DOHH2 (cell line): ENCODE measurements at regions not wholly inside any gene's neighbourhood (a gene's known extent, or its start where the extent isn't known, plus 50 kb on each side); places are given as distances from the start of the nearest gene placed in this dataset.
A peak's percentile ranks its signal among the peaks of the same experiment; 100 is the strongest.

Experiments used
- H3F3A ChIP-seq: fragments of 200-600 bp; sonication (generic), shearing (Covaris generic); 2 replicates; pipeline ENCODE4 v1.6.0; 2016; ENCODE audit warnings: antibody characterized with exemption, mild to moderate bottlenecking; ENCODE audit not compliant: control insufficient read depth, insufficient read depth
- H3K27ac ChIP-seq: fragments of 200-600 bp; sonication (generic); 2 replicates; pipeline ENCODE4 v1.5.1; 2014; ENCODE audit warnings: low read depth, mild to moderate bottlenecking, low read length, moderate library complexity
- H3K27me3 ChIP-seq: fragments of 200-600 bp; sonication (generic); 2 replicates; pipeline ENCODE4 v1.6.1; 2014; ENCODE audit warnings: mild to moderate bottlenecking, low read length, mixed read lengths; ENCODE audit not compliant: control insufficient read depth
- H3K36me3 ChIP-seq: fragments of 200-600 bp; sonication (generic); 2 replicates; pipeline ENCODE4 v1.6.1; 2014; ENCODE audit warnings: mild to moderate bottlenecking, low read length, moderate library complexity, mixed read lengths; ENCODE audit not compliant: control insufficient read depth
- H3K4me1 ChIP-seq: fragments of 200-600 bp; sonication (generic); 2 replicates; pipeline ENCODE4 v1.6.1; 2014; ENCODE audit warnings: mild to moderate bottlenecking, low read length, mixed read lengths; ENCODE audit not compliant: control insufficient read depth
- H3K4me2 ChIP-seq: fragments of 200-600 bp; sonication (generic); 2 replicates; pipeline ENCODE4 v1.6.0; 2014; ENCODE audit warnings: mild to moderate bottlenecking, low read length, moderate library complexity
- H3K4me3 ChIP-seq: fragments of 200-600 bp; sonication (generic); 2 replicates; pipeline ENCODE4 v1.5.1; 2014; ENCODE audit warnings: mild to moderate bottlenecking, low read length, mixed read lengths
- H3K79me2 ChIP-seq: fragments of 200-600 bp; sonication (generic); 2 replicates; pipeline ENCODE4 v1.6.1; 2014; ENCODE audit warnings: mild to moderate bottlenecking, low read length, mixed read lengths; ENCODE audit not compliant: control insufficient read depth
- H3K9me2 ChIP-seq: fragments of 200-600 bp; sonication (generic); replicated peaks from 2 replicates; pipeline ENCODE4 v1.6.1; 2014; ENCODE audit warnings: mild to moderate bottlenecking, low read length, mixed read lengths; ENCODE audit not compliant: control insufficient read depth
- H3K9me3 ChIP-seq: fragments of 200-600 bp; sonication (generic); 2 replicates; pipeline ENCODE4 v1.6.1; 2014; ENCODE audit warnings: antibody characterized with exemption, low read length, mixed read lengths; ENCODE audit not compliant: control insufficient read depth, insufficient read depth
- H4K20me1 ChIP-seq: fragments of 200-600 bp; sonication (generic); 2 replicates; pipeline ENCODE4 v1.6.0; 2014; ENCODE audit warnings: low read depth, mild to moderate bottlenecking, antibody characterized with exemption, low read length, moderate library complexity; ENCODE audit not compliant: control insufficient read depth, insufficient read depth
- EZH2phosphoT487 ChIP-seq: fragments of 200-600 bp; sonication (generic); IDR thresholded peaks from 2 replicates; pipeline ENCODE4 v1.6.1; 2017; ENCODE audit warnings: borderline replicate concordance, mild to moderate bottlenecking, antibody characterized with exemption, low read length, moderate library complexity, mixed read lengths
- TF ChIP-seq, protein P1 (sequence below): fragments of 200-600 bp; sonication (generic); IDR thresholded peaks from one replicate; pipeline ENCODE4 v1.5.1; 2014; ENCODE audit warnings: antibody characterized with exemption, mild to moderate bottlenecking, low read depth, low read length; ENCODE audit not compliant: poor library complexity, severe bottlenecking

DNA sequence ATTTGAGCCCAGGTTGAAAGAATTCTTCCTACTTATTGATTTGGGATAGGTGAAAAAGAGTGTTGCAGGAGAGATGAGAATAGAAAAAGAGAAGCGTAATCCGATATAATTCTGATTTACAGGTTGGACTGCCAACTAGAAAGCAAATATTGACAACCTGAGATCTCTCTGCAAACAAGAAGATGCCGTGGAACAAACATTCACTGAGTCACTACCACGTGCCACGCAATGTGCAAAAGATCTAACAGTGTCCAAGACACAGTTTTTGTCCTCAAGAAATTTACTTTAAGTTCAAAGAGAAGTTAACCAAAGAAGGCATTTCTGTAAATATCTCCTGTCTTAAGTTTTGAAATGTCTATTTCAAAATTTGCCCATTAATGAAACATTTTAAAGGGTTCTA is 578.0 kb upstream of the ARID1B start:
- Histone ChIP-seq H3F3A (no peaks in the 10 kb centered on the region), H3K4me1 (peaks cover 9% of the 10 kb centered on the region), H3K27ac (no peak overlapping the region), H3K4me3 (no peak overlapping the region), H3K9me3 (no peaks in the 10 kb centered on the region), H3K36me3 (no peaks in the 10 kb centered on the region), H3K9me2 (no peaks in the 10 kb centered on the region), H3K4me2 (no peak overlapping the region), H4K20me1 (no peaks in the 10 kb centered on the region), H3K27me3 (no peaks in the 10 kb centered on the region), H3K79me2 (no peaks in the 10 kb centered on the region)
- TF ChIP-seq, protein P1, sequence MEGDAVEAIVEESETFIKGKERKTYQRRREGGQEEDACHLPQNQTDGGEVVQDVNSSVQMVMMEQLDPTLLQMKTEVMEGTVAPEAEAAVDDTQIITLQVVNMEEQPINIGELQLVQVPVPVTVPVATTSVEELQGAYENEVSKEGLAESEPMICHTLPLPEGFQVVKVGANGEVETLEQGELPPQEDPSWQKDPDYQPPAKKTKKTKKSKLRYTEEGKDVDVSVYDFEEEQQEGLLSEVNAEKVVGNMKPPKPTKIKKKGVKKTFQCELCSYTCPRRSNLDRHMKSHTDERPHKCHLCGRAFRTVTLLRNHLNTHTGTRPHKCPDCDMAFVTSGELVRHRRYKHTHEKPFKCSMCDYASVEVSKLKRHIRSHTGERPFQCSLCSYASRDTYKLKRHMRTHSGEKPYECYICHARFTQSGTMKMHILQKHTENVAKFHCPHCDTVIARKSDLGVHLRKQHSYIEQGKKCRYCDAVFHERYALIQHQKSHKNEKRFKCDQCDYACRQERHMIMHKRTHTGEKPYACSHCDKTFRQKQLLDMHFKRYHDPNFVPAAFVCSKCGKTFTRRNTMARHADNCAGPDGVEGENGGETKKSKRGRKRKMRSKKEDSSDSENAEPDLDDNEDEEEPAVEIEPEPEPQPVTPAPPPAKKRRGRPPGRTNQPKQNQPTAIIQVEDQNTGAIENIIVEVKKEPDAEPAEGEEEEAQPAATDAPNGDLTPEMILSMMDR = no peak
- no peak for TF ChIP-seq EZH2phosphoT487

DNA sequence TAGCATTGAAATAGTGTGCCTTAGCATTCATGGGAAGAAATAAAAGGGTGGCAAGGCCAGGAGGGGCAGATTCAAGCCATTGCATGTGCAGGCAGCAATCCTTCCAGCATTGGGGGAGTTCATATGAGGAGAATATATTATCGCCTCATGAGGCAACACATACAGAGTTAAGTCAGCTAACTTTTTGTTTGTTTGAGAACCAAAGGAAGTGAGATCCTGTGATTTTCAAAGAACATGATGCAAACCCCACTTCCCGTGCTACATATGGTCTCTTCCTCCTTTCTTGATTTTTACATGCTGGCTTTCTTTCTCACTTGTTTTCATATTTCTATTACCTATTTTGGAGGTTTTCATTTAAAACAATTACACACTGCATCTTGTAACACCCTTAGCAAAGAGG is 579.7 kb upstream of the ARID1B start:
- H3K4me1 ChIP-seq = peaks cover 9% of the 10 kb centered on the region
- H3K4me3 ChIP-seq = no peak overlapping the region
- no peaks in the 10 kb centered on the region for H4K20me1 ChIP-seq
- no peaks in the 10 kb centered on the region for H3K9me3 ChIP-seq
- no peaks in the 10 kb centered on the region for H3F3A ChIP-seq
- H3K79me2 ChIP-seq = no peaks in the 10 kb centered on the region
- no peaks in the 10 kb centered on the region for H3K27me3 ChIP-seq
- H3K4me2 ChIP-seq = 0 out of 2 replicates have a peak overlapping the region, but pooled peaks have one; percentile 15
- H3K36me3 ChIP-seq = no peaks in the 10 kb centered on the region
- no peak for TF ChIP-seq EZH2phosphoT487
- TF ChIP-seq, protein P1 = no peak
- H3K9me2 ChIP-seq = no peaks in the 10 kb centered on the region
- no peak overlapping the region for H3K27ac ChIP-seq

DNA sequence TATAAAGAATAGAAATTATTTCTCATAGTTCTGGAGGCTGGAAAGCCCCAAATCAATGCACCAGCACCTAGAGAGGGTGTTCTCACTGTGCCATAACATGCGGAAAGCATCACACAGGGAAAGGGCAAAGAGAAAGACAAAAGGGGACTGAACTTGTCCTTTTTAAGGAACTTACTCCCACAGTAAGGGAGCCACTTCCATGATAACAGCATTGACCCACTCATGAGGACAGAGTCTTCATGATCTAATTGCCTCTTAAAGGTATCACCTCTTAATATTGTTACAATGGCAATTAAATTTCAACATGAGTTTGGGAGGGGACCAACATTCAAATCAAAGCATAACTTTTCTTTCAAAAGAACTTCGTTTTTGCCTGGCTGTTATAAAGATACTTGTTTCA is 582.2 kb upstream of the ARID1B start:
- no peaks in the 10 kb centered on the region for H4K20me1 ChIP-seq
- H3K27ac ChIP-seq = no peak overlapping the region
- H3K27me3 ChIP-seq = no peaks in the 10 kb centered on the region
- no peak overlapping the region for H3K4me2 ChIP-seq
- H3K9me3 ChIP-seq = no peaks in the 10 kb centered on the region
- H3K4me1 ChIP-seq = peaks cover 9% of the 10 kb centered on the region
- TF ChIP-seq, protein P1 = no peak
- TF ChIP-seq EZH2phosphoT487 = no peak
- no peak overlapping the region for H3K4me3 ChIP-seq
- no peaks in the 10 kb centered on the region for H3K79me2 ChIP-seq
- no peaks in the 10 kb centered on the region for H3K36me3 ChIP-seq
- H3F3A ChIP-seq = no peaks in the 10 kb centered on the region
- no peaks in the 10 kb centered on the region for H3K9me2 ChIP-seq

DNA sequence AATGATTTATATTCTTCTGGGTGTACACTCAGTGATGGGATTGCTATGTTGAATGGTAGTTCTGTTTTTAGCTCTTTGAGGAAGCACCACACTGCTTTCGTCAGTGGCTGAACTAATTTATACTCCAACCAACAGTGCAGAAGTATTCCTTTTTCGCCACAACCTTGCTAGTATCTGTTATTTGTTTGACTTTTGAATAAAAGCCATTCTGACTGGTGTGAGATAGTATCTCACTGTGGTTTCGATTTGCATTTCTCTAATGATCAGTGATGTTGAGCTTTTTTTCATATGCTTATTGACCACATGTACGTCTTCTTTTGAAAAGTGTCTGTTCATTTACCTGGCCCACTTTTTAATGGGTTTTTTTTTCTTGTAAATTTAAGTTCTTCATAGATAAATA is 583.8 kb upstream of the ARID1B start:
- H3K79me2 ChIP-seq = no peaks in the 10 kb centered on the region
- H4K20me1 ChIP-seq = no peaks in the 10 kb centered on the region
- H3F3A ChIP-seq = no peaks in the 10 kb centered on the region
- TF ChIP-seq EZH2phosphoT487 = no peak
- H3K4me2 ChIP-seq = no peak overlapping the region
- no peaks in the 10 kb centered on the region for H3K9me3 ChIP-seq
- no peak overlapping the region for H3K4me3 ChIP-seq
- H3K27me3 ChIP-seq = no peaks in the 10 kb centered on the region
- no peaks in the 10 kb centered on the region for H3K36me3 ChIP-seq
- H3K9me2 ChIP-seq = no peaks in the 10 kb centered on the region
- peaks cover 11% of the 10 kb centered on the region for H3K4me1 ChIP-seq
- no peak overlapping the region for H3K27ac ChIP-seq
